ENCODE measurements at regions not wholly inside any gene's neighbourhood (a gene's known extent, or its start where the extent isn't known, plus 50 kb on each side); places are given as distances from the start of the nearest gene placed in this dataset.

GRCh38 chr10:78553792-78554191 lies 515.0 kb upstream of the ZMIZ1 start:
- CTCF ChIA-PET: no interaction called here
- Mint-ChIP-seq H3K27me3 (peaks cover 0 to 8% (median 1%) of the 10 kb centered on the region in 5 donors), H3K36me3 (no peaks in the 10 kb centered on the region), H3K9me3 (peaks cover 0 to 8% (median 0%) of the 10 kb centered on the region in 11 donors), H3K4me3 (no peak overlapping the region), H3K27ac (no peak overlapping the region), H3K4me1 (peaks cover 0 to 5% (median 0%) of the 10 kb centered on the region in 7 donors)
- no peaks in the 10 kb centered on the region for H3K4me1 ChIP-seq (ENCODE audit: control insufficient read depth in 2 of 2, insufficient read depth in 2 of 2, low read length in 2 of 2)
- DNase-seq (no peak), ATAC-seq (no peak)
- no peaks in the 10 kb centered on the region for H3K27me3 ChIP-seq (ENCODE audit: control insufficient read depth in 2 of 2, insufficient read depth in 2 of 2, low read length in 2 of 2)
- no peak overlapping the region for H3K4me3 ChIP-seq (ENCODE audit: low read length)
- POLR2A ChIA-PET: no interaction called here
- no peak overlapping the region for H3K27ac ChIP-seq (ENCODE audit: low read depth, low read length)
- intact Hi-C loops (cut with micrococcal nuclease): no loop called here
- H3K36me3 ChIP-seq (ENCODE audit: control insufficient read depth in 2 of 3, insufficient read depth in 3 of 3, low read length in 3 of 3): no peaks in the 10 kb centered on the region
- H3K9me3 ChIP-seq (ENCODE audit: control insufficient read depth in 2 of 3, low read length in 3 of 3): no peaks in the 10 kb centered on the region

GRCh38 chr10:78555128-78555527 lies 513.6 kb upstream of the ZMIZ1 start:
- intact Hi-C loops (cut with micrococcal nuclease): no loop called here
- CTCF ChIA-PET: interaction anchor here (1.0 kb wide), 1 partner anchor 32 kb away, joined by 3 read pairs; no protein-coding TSS in a partner anchor
- H3K36me3 ChIP-seq (ENCODE audit: control insufficient read depth in 2 of 3, insufficient read depth in 3 of 3, low read length in 3 of 3): no peaks in the 10 kb centered on the region

GRCh38 chr10:78556705-78557432 lies 511.9 kb upstream of the ZMIZ1 start:
- H3K36me3 ChIP-seq (ENCODE audit: control insufficient read depth in 2 of 3, insufficient read depth in 3 of 3, low read length in 3 of 3): no peaks in the 10 kb centered on the region
- no peaks in the 10 kb centered on the region for H3K4me1 Mint-ChIP-seq
- peak; percentile 63 for ATAC-seq
- intact Hi-C loops (cut with micrococcal nuclease): no loop called here
- no peaks in the 10 kb centered on the region for H3K27me3 ChIP-seq (ENCODE audit: control insufficient read depth in 2 of 2, insufficient read depth in 2 of 2, low read length in 2 of 2)
- H3K36me3 Mint-ChIP-seq: no peaks in the 10 kb centered on the region
- H3K4me3 ChIP-seq (ENCODE audit: low read length): no peak overlapping the region
- H3K4me3 Mint-ChIP-seq: no peak overlapping the region
- H3K27me3 Mint-ChIP-seq: peaks cover 0 to 2% (median 0%) of the 10 kb centered on the region in 5 donors
- H3K9me3 ChIP-seq (ENCODE audit: control insufficient read depth in 2 of 3, low read length in 3 of 3): no peaks in the 10 kb centered on the region
- POLR2A ChIA-PET: no interaction called here
- no peaks in the 10 kb centered on the region for H3K4me1 ChIP-seq (ENCODE audit: control insufficient read depth in 2 of 2, insufficient read depth in 2 of 2, low read length in 2 of 2)
- DNase-seq: no peak
- H3K9me3 Mint-ChIP-seq: peaks cover 0 to 8% (median 0%) of the 10 kb centered on the region in 11 donors
- H3K27ac ChIP-seq (ENCODE audit: low read depth, low read length): no peak overlapping the region
- CTCF ChIA-PET: no interaction called here
- no peak overlapping the region for H3K27ac Mint-ChIP-seq

More at GRCh38 chr10:78555128-78555527, 513.6 kb upstream of the ZMIZ1 start:
- H3K4me1 ChIP-seq (ENCODE audit: control insufficient read depth in 2 of 2, insufficient read depth in 2 of 2, low read length in 2 of 2): no peaks in the 10 kb centered on the region
- no peaks in the 10 kb centered on the region for H3K9me3 ChIP-seq (ENCODE audit: control insufficient read depth in 2 of 3, low read length in 3 of 3)
- no peak overlapping the region for H3K4me3 Mint-ChIP-seq
- DNase-seq: no peak
- no peak overlapping the region for H3K4me3 ChIP-seq (ENCODE audit: low read length)
- H3K36me3 Mint-ChIP-seq: no peaks in the 10 kb centered on the region
- peaks cover 0 to 5% (median 0%) of the 10 kb centered on the region in 7 donors for H3K4me1 Mint-ChIP-seq
- H3K27ac ChIP-seq (ENCODE audit: low read depth, low read length): no peak overlapping the region
- no peak for ATAC-seq
- H3K9me3 Mint-ChIP-seq: peaks cover 0 to 8% (median 0%) of the 10 kb centered on the region in 11 donors
- peaks cover 0 to 2% (median 0%) of the 10 kb centered on the region in 5 donors for H3K27me3 Mint-ChIP-seq
- no peaks in the 10 kb centered on the region for H3K27me3 ChIP-seq (ENCODE audit: control insufficient read depth in 2 of 2, insufficient read depth in 2 of 2, low read length in 2 of 2)
- H3K27ac Mint-ChIP-seq: no peak overlapping the region
- POLR2A ChIA-PET: no interaction called here

- Histone ChIP-seq H3K27ac (ENCODE audit: low read depth, low read length) (no peak overlapping the region), H3K9me3 (ENCODE audit: control insufficient read depth in 2 of 3, low read length in 3 of 3) (no peaks in the 10 kb centered on the region), H3K4me3 (ENCODE audit: low read length) (no peak overlapping the region), H3K36me3 (ENCODE audit: control insufficient read depth in 2 of 3, insufficient read depth in 3 of 3, low read length in 3 of 3) (no peaks in the 10 kb centered on the region), H3K27me3 (ENCODE audit: control insufficient read depth in 2 of 2, insufficient read depth in 2 of 2, low read length in 2 of 2) (no peaks in the 10 kb centered on the region), H3K4me1 (ENCODE audit: control insufficient read depth in 2 of 2, insufficient read depth in 2 of 2, low read length in 2 of 2) (no peaks in the 10 kb centered on the region)
- no peak for ATAC-seq
- Mint-ChIP-seq H3K36me3 (no peaks in the 10 kb centered on the region), H3K27ac (no peak overlapping the region), H3K4me3 (no peak overlapping the region), H3K27me3 (peaks cover 0 to 2% (median 0%) of the 10 kb centered on the region in 5 donors), H3K9me3 (peaks cover 0 to 8% (median 0%) of the 10 kb centered on the region in 11 donors), H3K4me1 (no peaks in the 10 kb centered on the region)
- CTCF ChIA-PET: no interaction called here
- POLR2A ChIA-PET: no interaction called here
- intact Hi-C loops (cut with micrococcal nuclease): no loop called here
- DNase-seq: no peak
These were observed 511.3 kb upstream of the ZMIZ1 start for GRCh38 chr10:78557433-78557925.

- intact Hi-C loops (cut with micrococcal nuclease): no loop called here
- H3K27me3 Mint-ChIP-seq: peaks cover 0 to 2% (median 0%) of the 10 kb centered on the region in 5 donors
- peaks cover 0 to 4% (median 0%) of the 10 kb centered on the region in 11 donors for H3K9me3 Mint-ChIP-seq
- ATAC-seq: no peak
- H3K4me3 ChIP-seq (ENCODE audit: low read length): no peak overlapping the region
- no peaks in the 10 kb centered on the region for H3K27me3 ChIP-seq (ENCODE audit: control insufficient read depth in 2 of 2, insufficient read depth in 2 of 2, low read length in 2 of 2)
- no peaks in the 10 kb centered on the region for H3K36me3 Mint-ChIP-seq
- no peak overlapping the region for H3K4me3 Mint-ChIP-seq
- no peaks in the 10 kb centered on the region for H3K4me1 ChIP-seq (ENCODE audit: control insufficient read depth in 2 of 2, insufficient read depth in 2 of 2, low read length in 2 of 2)
- H3K4me1 Mint-ChIP-seq: no peaks in the 10 kb centered on the region
- DNase-seq: no peak
- no peak overlapping the region for H3K27ac Mint-ChIP-seq
- H3K36me3 ChIP-seq (ENCODE audit: control insufficient read depth in 2 of 3, insufficient read depth in 3 of 3, low read length in 3 of 3): no peaks in the 10 kb centered on the region
- no peak overlapping the region for H3K27ac ChIP-seq (ENCODE audit: low read depth, low read length)
- CTCF ChIA-PET: no interaction called here
- POLR2A ChIA-PET: interaction anchor here (0.8 kb wide), 1 partner anchor 211 kb away, joined by 3 read pairs; no protein-coding TSS in a partner anchor
- H3K9me3 ChIP-seq (ENCODE audit: control insufficient read depth in 2 of 3, low read length in 3 of 3): no peaks in the 10 kb centered on the region
These were observed 509.0 kb upstream of the ZMIZ1 start for GRCh38 chr10:78559661-78560340.

- Histone ChIP-seq H3K4me3 (ENCODE audit: low read length) (no peak overlapping the region), H3K9me3 (ENCODE audit: control insufficient read depth in 2 of 3, low read length in 3 of 3) (no peaks in the 10 kb centered on the region), H3K27me3 (ENCODE audit: control insufficient read depth in 2 of 2, insufficient read depth in 2 of 2, low read length in 2 of 2) (no peaks in the 10 kb centered on the region), H3K4me1 (ENCODE audit: control insufficient read depth in 2 of 2, insufficient read depth in 2 of 2, low read length in 2 of 2) (no peaks in the 10 kb centered on the region), H3K27ac (ENCODE audit: low read depth, low read length) (no peak overlapping the region), H3K36me3 (ENCODE audit: control insufficient read depth in 2 of 3, insufficient read depth in 3 of 3, low read length in 3 of 3) (no peaks in the 10 kb centered on the region)
- Mint-ChIP-seq H3K36me3 (no peaks in the 10 kb centered on the region), H3K27me3 (peaks cover 0 to 4% (median 0%) of the 10 kb centered on the region in 5 donors), H3K9me3 (no peaks in the 10 kb centered on the region), H3K4me3 (no peak overlapping the region), H3K27ac (no peak overlapping the region), H3K4me1 (no peaks in the 10 kb centered on the region)
- CTCF ChIA-PET: interaction anchor here (0.6 kb wide), 1 partner anchor 644 kb away, joined by 5 read pairs; no protein-coding TSS in a partner anchor
- intact Hi-C loops (cut with micrococcal nuclease): no loop called here
- no peak for ATAC-seq
- POLR2A ChIA-PET: no interaction called here
- no peak for DNase-seq
These were observed 508.5 kb upstream of the ZMIZ1 start for GRCh38 chr10:78560341-78560688.

Measured in naive thymus-derived CD4-positive, alpha-beta T cell (primary cell).